ENCODE measurements at regions not wholly inside any gene's neighbourhood (a gene's known extent, or its start where the extent isn't known, plus 50 kb on each side); places are given as distances from the start of the nearest gene placed in this dataset.

GRCh38 chrX:34562006-34562405 lies 95.1 kb downstream of the TMEM47 start:
- TF ChIP-seq POLR2A (IDR thresholded peaks at IDR 0.05): no peak
- no peak for TF ChIP-seq CTCF (IDR thresholded peaks at IDR 0.05)

Measured in Peyer's patch (tissue), 4 donors.